Esophagus muscularis mucosa (tissue), 4 donors: ENCODE measurements at regions not wholly inside any gene's neighbourhood (a gene's known extent, or its start where the extent isn't known, plus 50 kb on each side); places are given as distances from the start of the nearest gene placed in this dataset.
A peak's percentile ranks its signal among the peaks of the same experiment; 100 is the strongest.

ENCODE experiments used
- DNase-seq: peaks from one replicate; pipeline ENCODE4 v3.0.0-alpha.2; 2017; ENCODE audit errors: extremely low spot score
- H3K27ac ChIP-seq, 4 donors: fragments of 200-600 bp; sonication (generic); replicated peaks in 1 of 4; 1 replicate in 3 of 4; 2 replicates in 1 of 4; pipeline ENCODE4 v1.5.1; 2016 to 2019; ENCODE audit warnings: mild to moderate bottlenecking in 1 of 4
- H3K27me3 ChIP-seq, 4 donors: fragments of 200-600 bp; sonication (generic); one replicate each; pipeline versions ENCODE4 v1.5.1 to v1.6.0; 2016 to 2019
- H3K36me3 ChIP-seq, 4 donors: fragments of 200-600 bp; sonication (generic); one replicate each; pipeline ENCODE4 v1.5.1; 2016 to 2019
- H3K4me1 ChIP-seq, 4 donors: fragments of 200-600 bp; sonication (generic); one replicate each; pipeline ENCODE4 v1.5.1; 2016 to 2019
- H3K4me3 ChIP-seq, 4 donors: fragments of 200-600 bp; sonication (generic); 1 replicate in 2 of 4; 2 replicates in 2 of 4; pipeline ENCODE4 v1.5.1; 2016 to 2019; ENCODE audit warnings: mild to moderate bottlenecking in 4 of 4, moderate library complexity in 1 of 4
- H3K9me3 ChIP-seq, 4 donors: fragments of 200-600 bp; sonication (generic); 1 replicate in 3 of 4; 2 replicates in 1 of 4; pipeline ENCODE4 v1.5.1; 2016 to 2019
- EP300 ChIP-seq: sonication (generic); formaldehyde crosslinking; IDR thresholded peaks from one replicate; pipeline ENCODE4 v1.6.1; 2017; ENCODE audit warnings: antibody characterized with exemption
- POLR2A ChIP-seq: fragments of 450-650 bp; IDR thresholded peaks from one replicate; pipeline ENCODE4 v1.6.1; 2017; ENCODE audit warnings: antibody characterized with exemption, moderate library complexity, mild to moderate bottlenecking, low read depth
- POLR2AphosphoS5 ChIP-seq, 2 donors: sonication (generic); formaldehyde crosslinking; IDR thresholded peaks; one replicate each; pipeline ENCODE4 v1.6.1; 2017; ENCODE audit warnings: antibody characterized with exemption in 2 of 2
- WGBS: methylation state at CpG from one replicate; pipeline ENCODE4 v1.1.5; 2018; 5-methylcytosine and 5-hydroxymethylcytosine counted together
- intact Hi-C: fragments of 100-400 bp; cut with DNase I; formaldehyde crosslinking; loops from one replicate; pipeline ENCODE4 v1.15.1; 2023
- TF ChIP-seq, protein P1 (sequence below), 3 experiments: fragments of 200-600 bp in 2 of 3; fragments of 450-650 bp in 1 of 3; sonication (generic) in 2 of 3; IDR thresholded peaks; one replicate each; pipeline ENCODE4 v1.5.1; 2017 to 2019; ENCODE audit warnings: antibody characterized with exemption in 3 of 3, mild to moderate bottlenecking in 2 of 3, moderate library complexity in 1 of 3

DNA sequence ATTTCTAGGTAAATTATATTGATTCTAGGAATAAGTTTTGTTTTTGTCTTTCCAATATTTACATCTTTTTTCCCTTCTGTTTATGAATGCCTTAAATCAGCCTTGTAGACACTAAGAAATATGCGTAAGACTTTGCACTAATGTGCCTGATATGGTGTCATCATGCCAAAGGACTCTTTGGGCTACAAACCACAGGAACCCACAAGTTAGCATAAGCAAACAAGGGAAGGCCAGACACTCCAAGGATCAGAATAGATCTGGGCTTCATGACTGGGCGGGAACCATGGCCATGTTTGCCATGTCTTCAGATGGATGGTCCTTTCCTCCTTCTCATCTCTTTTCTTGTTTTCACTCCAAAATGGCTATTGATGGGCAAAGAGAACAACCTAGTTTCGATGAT lies 242.2 kb upstream of the CHRNA7 start:
- H3K4me3 ChIP-seq = no peak overlapping the region
- no peaks in the 10 kb centered on the region for H3K27me3 ChIP-seq
- peak; percentile 53 for DNase-seq
- no peak for TF ChIP-seq EP300
- TF ChIP-seq POLR2A = no peak
- TF ChIP-seq POLR2AphosphoS5 (IDR thresholded peaks at IDR 0.05) = no peak
- TF ChIP-seq, protein P1, sequence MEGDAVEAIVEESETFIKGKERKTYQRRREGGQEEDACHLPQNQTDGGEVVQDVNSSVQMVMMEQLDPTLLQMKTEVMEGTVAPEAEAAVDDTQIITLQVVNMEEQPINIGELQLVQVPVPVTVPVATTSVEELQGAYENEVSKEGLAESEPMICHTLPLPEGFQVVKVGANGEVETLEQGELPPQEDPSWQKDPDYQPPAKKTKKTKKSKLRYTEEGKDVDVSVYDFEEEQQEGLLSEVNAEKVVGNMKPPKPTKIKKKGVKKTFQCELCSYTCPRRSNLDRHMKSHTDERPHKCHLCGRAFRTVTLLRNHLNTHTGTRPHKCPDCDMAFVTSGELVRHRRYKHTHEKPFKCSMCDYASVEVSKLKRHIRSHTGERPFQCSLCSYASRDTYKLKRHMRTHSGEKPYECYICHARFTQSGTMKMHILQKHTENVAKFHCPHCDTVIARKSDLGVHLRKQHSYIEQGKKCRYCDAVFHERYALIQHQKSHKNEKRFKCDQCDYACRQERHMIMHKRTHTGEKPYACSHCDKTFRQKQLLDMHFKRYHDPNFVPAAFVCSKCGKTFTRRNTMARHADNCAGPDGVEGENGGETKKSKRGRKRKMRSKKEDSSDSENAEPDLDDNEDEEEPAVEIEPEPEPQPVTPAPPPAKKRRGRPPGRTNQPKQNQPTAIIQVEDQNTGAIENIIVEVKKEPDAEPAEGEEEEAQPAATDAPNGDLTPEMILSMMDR (IDR thresholded peaks at IDR 0.05) = no peak
- H3K4me1 ChIP-seq = no peaks in the 10 kb centered on the region
- intact Hi-C loops = no loop called here
- no peak overlapping the region for H3K27ac ChIP-seq
- no peaks in the 10 kb centered on the region for H3K36me3 ChIP-seq
- WGBS = 85% methylated on average over 3 of the region's 3 CpGs
- no peaks in the 10 kb centered on the region for H3K9me3 ChIP-seq

- intact Hi-C loops = no loop called here
- H3K27me3 ChIP-seq = no peaks in the 10 kb centered on the region
- DNase-seq = no peak
- WGBS = 47% methylated on average over 5 of the region's 9 CpGs
- H3K4me1 ChIP-seq = no peaks in the 10 kb centered on the region
- no peak overlapping the region for H3K4me3 ChIP-seq
- H3K9me3 ChIP-seq = no peaks in the 10 kb centered on the region
- H3K36me3 ChIP-seq = no peaks in the 10 kb centered on the region
- no peak for TF ChIP-seq POLR2A
- TF ChIP-seq EP300 = no peak
- TF ChIP-seq POLR2AphosphoS5 (IDR thresholded peaks at IDR 0.05) = no peak
- TF ChIP-seq, protein P1 (IDR thresholded peaks at IDR 0.05) = no peak
- H3K27ac ChIP-seq = no peak overlapping the region
Observed at GRCh38 chr15:31792611-31793199, 237.6 kb upstream of the CHRNA7 start.

DNA sequence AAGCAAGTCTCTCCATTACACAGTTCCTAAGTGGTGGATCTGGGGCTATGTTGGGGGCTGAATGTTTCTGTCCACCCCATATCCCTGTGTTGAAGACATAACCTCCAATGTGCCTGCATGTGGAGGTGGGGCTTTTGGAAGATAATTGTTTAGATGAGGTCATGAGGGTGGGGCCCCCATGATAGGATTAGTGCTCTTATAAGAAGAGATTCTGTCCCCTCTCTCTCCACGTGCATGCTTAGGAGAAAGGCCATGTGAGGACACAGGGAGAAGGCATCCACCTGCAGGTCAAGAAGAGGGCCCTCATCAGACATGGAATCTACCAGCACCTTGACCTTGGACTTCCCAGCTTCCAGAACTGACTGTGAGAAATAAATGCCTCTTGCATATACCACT lies 231.0 kb upstream of the CHRNA7 start:
- DNase-seq = no peak
- no peak overlapping the region for H3K4me3 ChIP-seq
- no peaks in the 10 kb centered on the region for H3K9me3 ChIP-seq
- no peak overlapping the region for H3K27ac ChIP-seq
- H3K36me3 ChIP-seq = no peaks in the 10 kb centered on the region
- H3K27me3 ChIP-seq = no peaks in the 10 kb centered on the region
- intact Hi-C loops = no loop called here
- WGBS = 75% methylated on average over 1 of the region's 1 CpG
- H3K4me1 ChIP-seq = peaks cover 0 to 4% (median 1%) of the 10 kb centered on the region in 4 donors
- no peak for TF ChIP-seq POLR2A
- TF ChIP-seq EP300 = no peak
- TF ChIP-seq, protein P1 (IDR thresholded peaks at IDR 0.05) = no peak
- TF ChIP-seq POLR2AphosphoS5 (IDR thresholded peaks at IDR 0.05) = no peak

GRCh38 chr15:31799715-31800321 lies 230.5 kb upstream of the CHRNA7 start:
- no peak overlapping the region for H3K4me3 ChIP-seq
- 91% methylated on average over 7 of the region's 7 CpGs for WGBS
- H3K27me3 ChIP-seq = no peaks in the 10 kb centered on the region
- no peaks in the 10 kb centered on the region for H3K9me3 ChIP-seq
- H3K27ac ChIP-seq = no peak overlapping the region
- no peaks in the 10 kb centered on the region for H3K36me3 ChIP-seq
- peaks cover 0 to 4% (median 1%) of the 10 kb centered on the region in 4 donors for H3K4me1 ChIP-seq
- TF ChIP-seq POLR2A (no peak), POLR2AphosphoS5 (IDR thresholded peaks at IDR 0.05) (no peak), EP300 (no peak)
- TF ChIP-seq, protein P1 (IDR thresholded peaks at IDR 0.05) = no peak
- DNase-seq = no peak
- intact Hi-C loops = no loop called here
